ENCODE measurements at regions not wholly inside any gene's neighbourhood (a gene's known extent, or its start where the extent isn't known, plus 50 kb on each side); places are given as distances from the start of the nearest gene placed in this dataset.

- TF ChIP-seq CTCF (IDR thresholded peaks at IDR 0.05; ENCODE audit: insufficient read depth, low read length, poor library complexity, severe bottlenecking): no peak
- no peak for TF ChIP-seq EZH2phosphoT487 (conservative IDR thresholded peaks at IDR 0.05; ENCODE audit: low read length)
These were observed 1048.8 kb downstream of the GATA3 start for GRCh38 chr10:9103301-9103700.
